HepG2 (cell line): ENCODE measurements at regions not wholly inside any gene's neighbourhood (a gene's known extent, or its start where the extent isn't known, plus 50 kb on each side); places are given as distances from the start of the nearest gene placed in this dataset.

ENCODE experiments used
- ATAC-seq: fragments of 200-7000 bp; cut with Tn5 transposase; 3 replicates; pipeline ENCODE4 v1.9.1; 2020; ENCODE audit warnings: mild to moderate bottlenecking, moderate library complexity
- BruUV-seq: library from RNA; stranded (reverse); fragments of 400-500 nt; replicated peaks from 2 replicates; lab custom pipeline; 2021; lab: Mats Ljungman, UMichigan
- CTCF ChIA-PET: fragments of 300-600 bp; formaldehyde crosslinking; extraction: SDS; loops from one replicate; lab custom pipeline; 2021; ENCODE audit warnings: low total read pairs, inconsistent platforms, low intra/inter-chr PET ratio; lab: Yijun Ruan, JAX
- POLR2A ChIA-PET: fragments of 350-600 bp; sonication (Branson Sonifier 250); formaldehyde crosslinking; loops from one replicate; lab custom pipeline; 2020; ENCODE audit warnings: antibody characterized with exemption, inconsistent platforms; lab: Yijun Ruan, JAX
- DNase-seq: peaks from one replicate; pipeline ENCODE4 v3.0.0-alpha.2; 2015; ENCODE audit warnings: low spot score
- FAIRE-seq: peaks from 3 replicates; lab custom pipeline; 2011; peaks lifted over from hg19 to GRCh38; lab: Jason Lieb, UNC
- H2AFZ ChIP-seq: one replicate; pipeline ENCODE4 v1.6.1; 2011; ENCODE audit warnings: low read length, inconsistent platforms
- H3K27ac ChIP-seq: fragments of 300-600 bp; 3 replicates; pipeline ENCODE4 v1.8.0; 2011; ENCODE audit warnings: mixed run types, mild to moderate bottlenecking, mixed read lengths, low read length, inconsistent platforms; ENCODE audit not compliant: insufficient read depth; ENCODE audit errors: extremely low read length
- H3K27me3 ChIP-seq, 2 experiments: fragments of 200-600 bp in 1 of 2; 2 replicates in 1 of 2; 3 replicates in 1 of 2; pipeline versions ENCODE4 v1.6.0 to v1.8.0; 2011; ENCODE audit warnings: low read length in 2 of 2, mild to moderate bottlenecking in 2 of 2, moderate library complexity in 2 of 2, inconsistent platforms in 1 of 2; ENCODE audit not compliant: insufficient read depth in 2 of 2, control insufficient read depth in 1 of 2
- H3K36me3 ChIP-seq, 2 experiments: fragments of 200-600 bp in 1 of 2; replicated peaks in 1 of 2; 2 replicates in 1 of 2; 3 replicates in 1 of 2; pipeline versions ENCODE4 v1.5.1 to v1.8.0; 2011; ENCODE audit warnings: low read length in 2 of 2, inconsistent platforms in 1 of 2; ENCODE audit not compliant: insufficient read depth in 2 of 2, control insufficient read depth in 1 of 2
- H3K4me1 ChIP-seq: 2 replicates; pipeline ENCODE4 v1.5.1; 2012; ENCODE audit warnings: low read length, inconsistent platforms; ENCODE audit not compliant: insufficient read depth
- H3K4me2 ChIP-seq: 2 replicates; pipeline ENCODE4 v1.6.0; 2011; ENCODE audit warnings: low read depth, low read length, inconsistent platforms
- H3K4me3 ChIP-seq, 3 experiments: fragments of 200-600 bp in 1 of 3; sonication (generic), shearing (Covaris generic) in 1 of 3; replicated peaks in 1 of 3; 2 replicates each; pipeline ENCODE4 v1.5.1; 2011 to 2016; ENCODE audit warnings: low read length in 3 of 3, inconsistent platforms in 2 of 3, low read depth in 2 of 3, mild to moderate bottlenecking in 2 of 3, control low read depth in 1 of 3, mixed read lengths in 1 of 3; ENCODE audit not compliant: insufficient read depth in 1 of 3
- H3K79me2 ChIP-seq: one replicate; pipeline ENCODE4 v1.6.1; 2011; ENCODE audit warnings: low read length, inconsistent platforms; ENCODE audit not compliant: insufficient read depth
- H3K9ac ChIP-seq: 2 replicates; pipeline ENCODE4 v1.6.0; 2011; ENCODE audit warnings: mild to moderate bottlenecking, low read depth, low read length, inconsistent platforms; ENCODE audit not compliant: insufficient read depth
- H3K9me3 ChIP-seq: 2 replicates; pipeline ENCODE4 v1.5.1; 2012; ENCODE audit warnings: mild to moderate bottlenecking, low read length
- H4K20me1 ChIP-seq: 2 replicates; pipeline ENCODE4 v1.6.0; 2011; ENCODE audit warnings: inconsistent platforms, mild to moderate bottlenecking, low read length, moderate library complexity; ENCODE audit not compliant: insufficient read depth
- ARNT ChIP-seq: fragments of 450-650 bp; IDR thresholded peaks from 2 replicates; pipeline ENCODE4 v1.6.1; 2017
- CENPX ChIP-seq: sonication (generic); formaldehyde crosslinking; IDR thresholded peaks from 2 replicates; pipeline ENCODE4 v1.9.0; 2021; ENCODE audit warnings: mild to moderate bottlenecking, missing genetic modification reagents, moderate library complexity
- FOXA3 ChIP-seq: IDR thresholded peaks from 2 replicates; pipeline ENCODE4 v1.6.1; 2016; ENCODE audit warnings: missing genetic modification reagents, missing compliant biosample characterization
- GRHL1 ChIP-seq: sonication (generic); formaldehyde crosslinking; conservative IDR thresholded peaks from 2 replicates; pipeline ENCODE4 v1.8.0; 2022; ENCODE audit warnings: missing genetic modification reagents
- MXD4 ChIP-seq: IDR thresholded peaks from 2 replicates; pipeline ENCODE4 v1.6.1; 2016; ENCODE audit warnings: mild to moderate bottlenecking, missing biosample characterization, missing genetic modification reagents
- PAX8 ChIP-seq: sonication (generic); formaldehyde crosslinking; IDR thresholded peaks from 2 replicates; pipeline ENCODE4 v1.8.0; 2022; ENCODE audit warnings: mild to moderate bottlenecking, missing genetic modification reagents, borderline replicate concordance
- SALL2 ChIP-seq: sonication (generic); formaldehyde crosslinking; IDR thresholded peaks from 2 replicates; pipeline ENCODE4 v1.8.1; 2023; ENCODE audit warnings: mild to moderate bottlenecking, missing genetic modification reagents, inconsistent platforms
- SIX4 ChIP-seq: sonication (generic); formaldehyde crosslinking; IDR thresholded peaks from 2 replicates; pipeline ENCODE4 v1.4.0; 2020; ENCODE audit warnings: missing genetic modification reagents
- SOX6 ChIP-seq, 2 experiments: fragments of 450-650 bp in 1 of 2; sonication (generic) in 1 of 2; formaldehyde crosslinking in 1 of 2; IDR thresholded peaks; 2 replicates each; pipeline versions ENCODE4 v1.4.0 to v1.6.1; 2017 to 2020; ENCODE audit warnings: antibody characterized with exemption in 1 of 2, mild to moderate bottlenecking in 1 of 2, missing genetic modification reagents in 1 of 2
- SRSF9 ChIP-seq: fragments of 200-400 bp; formaldehyde crosslinking; IDR thresholded peaks from 2 replicates; pipeline ENCODE4 v1.6.1; 2018; ENCODE audit warnings: borderline replicate concordance, mild to moderate bottlenecking, low read depth, low read length; ENCODE audit not compliant: insufficient read depth, poor library complexity, severe bottlenecking
- TAF15 ChIP-seq: fragments of 200-400 bp; formaldehyde crosslinking; IDR thresholded peaks from one replicate; pipeline ENCODE4 v1.6.1; 2018; ENCODE audit warnings: mild to moderate bottlenecking, low read depth, low read length; ENCODE audit not compliant: poor library complexity, severe bottlenecking
- TFDP2 ChIP-seq: sonication (generic); formaldehyde crosslinking; IDR thresholded peaks from 2 replicates; pipeline ENCODE4 v1.4.0; 2020; ENCODE audit warnings: missing genetic modification reagents
- THAP11 ChIP-seq: IDR thresholded peaks from 2 replicates; pipeline ENCODE4 v1.6.1; 2016; ENCODE audit warnings: missing biosample characterization, missing genetic modification reagents
- ZBTB42 ChIP-seq: sonication (generic); formaldehyde crosslinking; IDR thresholded peaks from 2 replicates; pipeline ENCODE4 v1.5.0; 2020; ENCODE audit warnings: mild to moderate bottlenecking, missing genetic modification reagents
- ZNF768 ChIP-seq: sonication (generic); formaldehyde crosslinking; IDR thresholded peaks from 2 replicates; pipeline ENCODE4 v1.4.0; 2020; ENCODE audit warnings: missing genetic modification reagents
- WGBS: methylation state at CpG from one replicate; pipeline ENCODE4 v1.1.6; 2017; ENCODE audit warnings: low lambda C conversion rate; 5-methylcytosine and 5-hydroxymethylcytosine counted together
- in situ Hi-C: cut with HindIII; loops from 2 replicates; pipeline ENCODE4 v1.10.0; 2017; ENCODE audit warnings: low pct_unique_long_range_greater_than_20kb; ENCODE audit not compliant: extremely low pct_ligation_motif_present
- intact Hi-C: fragments of 100-400 bp; cut with micrococcal nuclease; formaldehyde crosslinking; loops from one replicate; pipeline ENCODE4 v1.10.0; 2022; ENCODE audit not compliant: unreplicated experiment
- TF ChIP-seq, protein P1 (sequence below): IDR thresholded peaks from 2 replicates; pipeline ENCODE4 v1.6.1; 2012; ENCODE audit warnings: low read length, improper control_type of control experiment
- TF ChIP-seq, protein P2 (sequence below): sonication (generic); formaldehyde crosslinking; IDR thresholded peaks from 2 replicates; pipeline ENCODE4; 2020; ENCODE audit warnings: missing genetic modification reagents, mild to moderate bottlenecking, borderline replicate concordance

DNA sequence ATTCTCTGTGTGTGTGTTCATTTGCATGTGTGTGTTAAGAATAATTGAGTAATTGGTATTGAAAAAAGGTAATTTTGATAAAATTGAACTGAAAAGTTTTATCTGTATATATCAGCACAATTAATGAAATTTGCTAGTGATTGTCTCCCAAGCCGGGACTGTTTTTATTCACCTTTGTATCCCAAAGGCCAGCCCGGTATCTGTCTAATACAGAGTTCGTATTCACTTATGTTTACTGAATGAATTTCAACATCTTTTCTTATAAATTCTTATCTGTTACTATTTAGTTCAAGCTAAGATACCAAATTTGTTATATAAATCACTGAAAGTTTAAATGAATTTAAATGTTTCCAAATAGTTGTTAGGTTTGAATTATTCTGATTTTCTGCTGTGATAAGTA lies 394.0 kb upstream of the NAALADL2 start:
- POLR2A ChIA-PET: no interaction called here
- 1% methylated on average over 3 of the region's 3 CpGs for WGBS
- TF ChIP-seq PAX8 (CRISPR knock-in tag) (no peak), TFDP2 (CRISPR knock-in tag) (no peak), TAF15 (no peak), ZBTB42 (CRISPR knock-in tag) (no peak), SIX4 (CRISPR knock-in tag) (no peak), THAP11 (CRISPR knock-in tag) (no peak), CENPX (no peak), FOXA3 (CRISPR knock-in tag) (no peak), ARNT (no peak), GRHL1 (CRISPR knock-in tag) (no peak), ZNF768 (CRISPR knock-in tag) (no peak), SOX6 (IDR thresholded peaks at IDR 0.05) (no peak), SOX6 (CRISPR knock-in tag; IDR thresholded peaks at IDR 0.05) (no peak), MXD4 (no peak), SALL2 (CRISPR knock-in tag) (no peak), SRSF9 (no peak)
- TF ChIP-seq, protein P1, sequence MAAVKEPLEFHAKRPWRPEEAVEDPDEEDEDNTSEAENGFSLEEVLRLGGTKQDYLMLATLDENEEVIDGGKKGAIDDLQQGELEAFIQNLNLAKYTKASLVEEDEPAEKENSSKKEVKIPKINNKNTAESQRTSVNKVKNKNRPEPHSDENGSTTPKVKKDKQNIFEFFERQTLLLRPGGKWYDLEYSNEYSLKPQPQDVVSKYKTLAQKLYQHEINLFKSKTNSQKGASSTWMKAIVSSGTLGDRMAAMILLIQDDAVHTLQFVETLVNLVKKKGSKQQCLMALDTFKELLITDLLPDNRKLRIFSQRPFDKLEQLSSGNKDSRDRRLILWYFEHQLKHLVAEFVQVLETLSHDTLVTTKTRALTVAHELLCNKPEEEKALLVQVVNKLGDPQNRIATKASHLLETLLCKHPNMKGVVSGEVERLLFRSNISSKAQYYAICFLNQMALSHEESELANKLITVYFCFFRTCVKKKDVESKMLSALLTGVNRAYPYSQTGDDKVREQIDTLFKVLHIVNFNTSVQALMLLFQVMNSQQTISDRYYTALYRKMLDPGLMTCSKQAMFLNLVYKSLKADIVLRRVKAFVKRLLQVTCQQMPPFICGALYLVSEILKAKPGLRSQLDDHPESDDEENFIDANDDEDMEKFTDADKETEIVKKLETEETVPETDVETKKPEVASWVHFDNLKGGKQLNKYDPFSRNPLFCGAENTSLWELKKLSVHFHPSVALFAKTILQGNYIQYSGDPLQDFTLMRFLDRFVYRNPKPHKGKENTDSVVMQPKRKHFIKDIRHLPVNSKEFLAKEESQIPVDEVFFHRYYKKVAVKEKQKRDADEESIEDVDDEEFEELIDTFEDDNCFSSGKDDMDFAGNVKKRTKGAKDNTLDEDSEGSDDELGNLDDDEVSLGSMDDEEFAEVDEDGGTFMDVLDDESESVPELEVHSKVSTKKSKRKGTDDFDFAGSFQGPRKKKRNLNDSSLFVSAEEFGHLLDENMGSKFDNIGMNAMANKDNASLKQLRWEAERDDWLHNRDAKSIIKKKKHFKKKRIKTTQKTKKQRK: no peak
- TF ChIP-seq, protein P2, sequence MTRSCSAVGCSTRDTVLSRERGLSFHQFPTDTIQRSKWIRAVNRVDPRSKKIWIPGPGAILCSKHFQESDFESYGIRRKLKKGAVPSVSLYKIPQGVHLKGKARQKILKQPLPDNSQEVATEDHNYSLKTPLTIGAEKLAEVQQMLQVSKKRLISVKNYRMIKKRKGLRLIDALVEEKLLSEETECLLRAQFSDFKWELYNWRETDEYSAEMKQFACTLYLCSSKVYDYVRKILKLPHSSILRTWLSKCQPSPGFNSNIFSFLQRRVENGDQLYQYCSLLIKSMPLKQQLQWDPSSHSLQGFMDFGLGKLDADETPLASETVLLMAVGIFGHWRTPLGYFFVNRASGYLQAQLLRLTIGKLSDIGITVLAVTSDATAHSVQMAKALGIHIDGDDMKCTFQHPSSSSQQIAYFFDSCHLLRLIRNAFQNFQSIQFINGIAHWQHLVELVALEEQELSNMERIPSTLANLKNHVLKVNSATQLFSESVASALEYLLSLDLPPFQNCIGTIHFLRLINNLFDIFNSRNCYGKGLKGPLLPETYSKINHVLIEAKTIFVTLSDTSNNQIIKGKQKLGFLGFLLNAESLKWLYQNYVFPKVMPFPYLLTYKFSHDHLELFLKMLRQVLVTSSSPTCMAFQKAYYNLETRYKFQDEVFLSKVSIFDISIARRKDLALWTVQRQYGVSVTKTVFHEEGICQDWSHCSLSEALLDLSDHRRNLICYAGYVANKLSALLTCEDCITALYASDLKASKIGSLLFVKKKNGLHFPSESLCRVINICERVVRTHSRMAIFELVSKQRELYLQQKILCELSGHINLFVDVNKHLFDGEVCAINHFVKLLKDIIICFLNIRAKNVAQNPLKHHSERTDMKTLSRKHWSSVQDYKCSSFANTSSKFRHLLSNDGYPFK (CRISPR knock-in tag): no peak
- no peaks in the 10 kb centered on the region for H3K79me2 ChIP-seq
- FAIRE-seq: no peak
- no peak overlapping the region for H3K4me2 ChIP-seq
- CTCF ChIA-PET: no interaction called here
- no peaks in the 10 kb centered on the region for H3K4me1 ChIP-seq
- no peak overlapping the region for H3K4me3 ChIP-seq
- H3K27ac ChIP-seq: no peak overlapping the region
- DNase-seq: no peak
- no peaks in the 10 kb centered on the region for H4K20me1 ChIP-seq
- no peak overlapping the region for H2AFZ ChIP-seq
- intact Hi-C loops: no loop called here
- no TSS peak for BruUV-seq
- no peak for ATAC-seq
- no peaks in the 10 kb centered on the region for H3K9me3 ChIP-seq
- no peaks in the 10 kb centered on the region for H3K27me3 ChIP-seq
- no peak overlapping the region for H3K9ac ChIP-seq
- no peaks in the 10 kb centered on the region for H3K36me3 ChIP-seq
- in situ Hi-C loops: no loop called here
